IMR-90 (cell line): ENCODE measurements at regions not wholly inside any gene's neighbourhood (a gene's known extent, or its start where the extent isn't known, plus 50 kb on each side); places are given as distances from the start of the nearest gene placed in this dataset.
A peak's percentile ranks its signal among the peaks of the same experiment; 100 is the strongest.

ENCODE experiments used
- ATAC-seq: fragments of 200-7000 bp; cut with Tn5 transposase; 2 replicates; pipeline ENCODE4 v1.9.1; 2020; ENCODE audit warnings: low read depth, mild to moderate bottlenecking, moderate library complexity
- BruUV-seq: library from RNA; stranded (reverse); fragments of 400-500 nt; replicated peaks from 2 replicates; lab custom pipeline; 2021; lab: Mats Ljungman, UMichigan
- CTCF ChIA-PET: fragments of 300-600 bp; formaldehyde crosslinking; extraction: SDS; loops from one replicate; lab custom pipeline; 2021; ENCODE audit warnings: antibody characterized with exemption; lab: Yijun Ruan, JAX
- POLR2A ChIA-PET: fragments of 300-600 bp; sonication (Branson Sonifier 250); formaldehyde crosslinking; loops from one replicate; lab custom pipeline; 2022; ENCODE audit warnings: antibody characterized with exemption; ENCODE audit not compliant: unreplicated experiment; lab: Charles Lee
- DNase-seq: peaks from one replicate; pipeline ENCODE4 v3.0.0; 2013
- H2AFZ ChIP-seq: replicated peaks from 2 replicates; pipeline ENCODE3; 2013; ENCODE audit warnings: low read length, mild to moderate bottlenecking; ENCODE audit not compliant: poor library complexity
- H2AK5ac ChIP-seq: 2 replicates; pipeline ENCODE4 v1.6.1; 2013; ENCODE audit warnings: low read depth, low read length, inconsistent platforms
- H2AK9ac ChIP-seq: replicated peaks from 2 replicates; pipeline ENCODE3; 2013; ENCODE audit warnings: mild to moderate bottlenecking, low read depth, low read length, moderate library complexity; ENCODE audit not compliant: poor library complexity
- H2BK120ac ChIP-seq: 2 replicates; pipeline ENCODE4 v1.6.1; 2013; ENCODE audit warnings: low read depth, low read length, inconsistent platforms
- H2BK15ac ChIP-seq: 3 replicates; pipeline ENCODE4 v1.6.1; 2013; ENCODE audit warnings: low read depth, low read length, inconsistent platforms
- H2BK20ac ChIP-seq: 2 replicates; pipeline ENCODE4 v1.6.1; 2013; ENCODE audit warnings: low read depth, mild to moderate bottlenecking, inconsistent platforms, low read length, moderate library complexity
- H2BK5ac ChIP-seq: 2 replicates; pipeline ENCODE4 v1.6.1; 2013; ENCODE audit warnings: mild to moderate bottlenecking, low read depth, low read length, inconsistent platforms; ENCODE audit not compliant: poor library complexity, severe bottlenecking
- H3K14ac ChIP-seq: replicated peaks from 2 replicates; pipeline ENCODE4 v1.6.1; 2013; ENCODE audit warnings: low read depth, low read length, inconsistent platforms
- H3K18ac ChIP-seq: 2 replicates; pipeline ENCODE4 v1.6.1; 2013; ENCODE audit warnings: low read depth, low read length, control low read depth
- H3K23ac ChIP-seq: 2 replicates; pipeline ENCODE4 v1.6.1; 2013; ENCODE audit warnings: low read depth, low read length, inconsistent platforms
- H3K27ac ChIP-seq: 2 replicates; pipeline ENCODE4 v1.5.1; 2013; ENCODE audit warnings: mild to moderate bottlenecking, control low read depth, low read length; ENCODE audit not compliant: insufficient read depth
- H3K27me3 ChIP-seq: 2 replicates; pipeline ENCODE4 v1.6.1; 2013; ENCODE audit warnings: low read length; ENCODE audit not compliant: control insufficient read depth, insufficient read depth
- H3K36me3 ChIP-seq: 2 replicates; pipeline ENCODE4 v1.6.1; 2013; ENCODE audit warnings: low read length, mixed read lengths; ENCODE audit not compliant: control insufficient read depth, insufficient read depth
- H3K4ac ChIP-seq: 2 replicates; pipeline ENCODE4 v1.6.1; 2013; ENCODE audit warnings: low read depth, low read length, inconsistent platforms
- H3K4me1 ChIP-seq: 2 replicates; pipeline ENCODE4 v1.6.1; 2013; ENCODE audit warnings: low read length, mixed read lengths; ENCODE audit not compliant: control insufficient read depth, insufficient read depth
- H3K4me2 ChIP-seq: 2 replicates; pipeline ENCODE4 v1.6.1; 2013; ENCODE audit warnings: low read depth, mild to moderate bottlenecking, control low read depth, low read length, moderate library complexity
- H3K4me3 ChIP-seq: 2 replicates; pipeline ENCODE4 v1.5.1; 2013; ENCODE audit warnings: low read depth, mild to moderate bottlenecking, control low read depth, low read length, moderate library complexity; ENCODE audit not compliant: insufficient read depth
- H3K56ac ChIP-seq: 2 replicates; pipeline ENCODE4 v1.6.1; 2013; ENCODE audit warnings: low read length, inconsistent platforms; ENCODE audit not compliant: insufficient read depth; ENCODE audit errors: extremely low read depth
- H3K79me1 ChIP-seq, 2 experiments: 2 replicates each; pipeline ENCODE4 v1.6.1; 2013; ENCODE audit warnings: low read length in 2 of 2, inconsistent platforms in 1 of 2, low read depth in 1 of 2
- H3K9ac ChIP-seq: 2 replicates; pipeline ENCODE4 v1.6.1; 2013; ENCODE audit warnings: low read depth, low read length, control low read depth
- H3K9me1 ChIP-seq: 2 replicates; pipeline ENCODE4 v1.6.1; 2013; ENCODE audit warnings: low read length, inconsistent platforms; ENCODE audit not compliant: insufficient read depth
- H3K9me3 ChIP-seq: 2 replicates; pipeline ENCODE4 v1.6.1; 2013; ENCODE audit warnings: low read length; ENCODE audit not compliant: control insufficient read depth, insufficient read depth
- H4K20me1 ChIP-seq: 2 replicates; pipeline ENCODE4 v1.6.1; 2013; ENCODE audit warnings: low read length, inconsistent platforms; ENCODE audit not compliant: insufficient read depth
- H4K5ac ChIP-seq: 2 replicates; pipeline ENCODE4 v1.6.1; 2013; ENCODE audit warnings: mild to moderate bottlenecking, low read depth, low read length, control low read depth
- H4K8ac ChIP-seq, 2 experiments: 2 replicates each; pipeline ENCODE4 v1.6.1; 2013; ENCODE audit warnings: low read depth in 2 of 2, low read length in 2 of 2, control low read depth in 1 of 2, inconsistent platforms in 1 of 2
- H4K91ac ChIP-seq: 2 replicates; pipeline ENCODE4 v1.6.1; 2013; ENCODE audit warnings: low read depth, low read length, inconsistent platforms; ENCODE audit not compliant: insufficient read depth
- CEBPB ChIP-seq: IDR thresholded peaks from 2 replicates; pipeline ENCODE4 v1.6.1; 2012; ENCODE audit warnings: low read depth, low read length, improper control_type of control experiment
- RAD21 ChIP-seq: IDR thresholded peaks from 2 replicates; pipeline ENCODE4 v1.6.1; 2012; ENCODE audit warnings: low read length, improper control_type of control experiment
- RCOR1 ChIP-seq: IDR thresholded peaks from 2 replicates; pipeline ENCODE4 v1.6.1; 2012; ENCODE audit warnings: mild to moderate bottlenecking, low read length, improper control_type of control experiment; ENCODE audit not compliant: insufficient replicate concordance
- WGBS, 2 experiments: methylation state at CpG; one replicate each; pipeline versions ENCODE4 v1.1.5 to v1.1.7; 2013; ENCODE audit warnings: missing lambda C conversion rate in 2 of 2; ENCODE audit not compliant: insufficient read length in 1 of 2; ENCODE audit errors: extremely low coverage in 2 of 2; 5-methylcytosine and 5-hydroxymethylcytosine counted together
- dilution Hi-C: fragments of 300-500 bp; cut with HindIII; formaldehyde crosslinking; loops from one replicate; pipeline ENCODE4 v1.14.3; 2018; ENCODE audit warnings: low sequenced_read_pairs; ENCODE audit not compliant: unreplicated experiment
- in situ Hi-C: fragments of 300-500 bp; cut with MboI; formaldehyde crosslinking; loops from 3 replicates; pipeline ENCODE4 v1.14.3; 2019; ENCODE audit warnings: low sequenced_read_pairs, inconsistent platforms, mixed read lengths
- intact Hi-C: fragments of 100-400 bp; cut with micrococcal nuclease; formaldehyde crosslinking; loops from 2 replicates; pipeline ENCODE4 v1.10.0; 2022
- TF ChIP-seq, protein P1 (sequence below): fragments of 150-350 bp; IDR thresholded peaks from 2 replicates; pipeline ENCODE4 v1.6.1; 2016; ENCODE audit warnings: low read depth, mild to moderate bottlenecking, low read length, moderate library complexity, borderline replicate concordance

DNA sequence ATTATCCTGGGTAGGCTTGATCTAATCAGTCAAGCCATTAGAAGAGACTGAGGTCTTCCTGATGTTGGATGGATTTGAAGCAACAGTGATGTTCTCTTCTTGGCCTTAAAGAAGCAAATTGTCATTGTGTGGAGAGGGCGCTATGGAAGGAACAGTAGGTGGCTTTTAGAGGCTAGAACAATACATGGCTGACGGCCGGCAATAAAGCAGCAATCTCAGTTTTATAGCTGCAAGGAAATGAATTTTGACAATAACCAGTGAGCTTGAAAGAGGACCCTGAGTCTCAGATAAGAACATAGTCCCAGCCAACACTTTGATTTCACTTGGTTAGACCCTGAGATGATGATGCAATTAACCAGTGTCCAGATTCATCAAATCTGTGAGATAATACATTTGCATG, 302.1 kb downstream of the NSUN3 start:
- no peak overlapping the region for H3K4me2 ChIP-seq
- H2BK20ac ChIP-seq: no peak overlapping the region
- intact Hi-C loops: no loop called here
- WGBS, 2 experiments: no CpG with 5 or more reads among the region's 3 CpGs
- no peaks in the 10 kb centered on the region for H3K9me3 ChIP-seq
- H3K36me3 ChIP-seq: no peaks in the 10 kb centered on the region
- H2AK9ac ChIP-seq: no peak overlapping the region
- H2AFZ ChIP-seq: no peak overlapping the region
- no peak overlapping the region for H3K23ac ChIP-seq
- H4K8ac ChIP-seq: no peak overlapping the region
- DNase-seq: no peak
- H3K4me1 ChIP-seq: no peaks in the 10 kb centered on the region
- no peak overlapping the region for H2BK120ac ChIP-seq
- H3K4ac ChIP-seq: no peak overlapping the region
- H3K9ac ChIP-seq: no peak overlapping the region
- H3K27me3 ChIP-seq: no peaks in the 10 kb centered on the region; the same call in 1 of the 2 replicates
- no peak overlapping the region for H2BK5ac ChIP-seq
- H4K5ac ChIP-seq: no peak overlapping the region
- H2BK15ac ChIP-seq: no peak overlapping the region
- H3K56ac ChIP-seq: no peak overlapping the region
- in situ Hi-C loops: no loop called here
- POLR2A ChIA-PET: no interaction called here
- H4K91ac ChIP-seq: no peak overlapping the region
- TF ChIP-seq RCOR1 (no peak), CEBPB (0 out of 2 replicates have a peak, but pooled peaks have one; percentile 10), RAD21 (no peak)
- TF ChIP-seq, protein P1, sequence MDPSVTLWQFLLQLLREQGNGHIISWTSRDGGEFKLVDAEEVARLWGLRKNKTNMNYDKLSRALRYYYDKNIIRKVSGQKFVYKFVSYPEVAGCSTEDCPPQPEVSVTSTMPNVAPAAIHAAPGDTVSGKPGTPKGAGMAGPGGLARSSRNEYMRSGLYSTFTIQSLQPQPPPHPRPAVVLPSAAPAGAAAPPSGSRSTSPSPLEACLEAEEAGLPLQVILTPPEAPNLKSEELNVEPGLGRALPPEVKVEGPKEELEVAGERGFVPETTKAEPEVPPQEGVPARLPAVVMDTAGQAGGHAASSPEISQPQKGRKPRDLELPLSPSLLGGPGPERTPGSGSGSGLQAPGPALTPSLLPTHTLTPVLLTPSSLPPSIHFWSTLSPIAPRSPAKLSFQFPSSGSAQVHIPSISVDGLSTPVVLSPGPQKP: no peak
- H3K4me3 ChIP-seq: no peak overlapping the region
- CTCF ChIA-PET: no interaction called here
- H3K79me1 ChIP-seq: no peaks in the 10 kb centered on the region
- no peaks in the 10 kb centered on the region for H3K9me1 ChIP-seq
- H3K14ac ChIP-seq: no peak overlapping the region
- no TSS peak for BruUV-seq
- ATAC-seq: no peak
- no peak overlapping the region for H3K18ac ChIP-seq
- no peaks in the 10 kb centered on the region for H4K20me1 ChIP-seq
- dilution Hi-C loops: no loop called here
- H2AK5ac ChIP-seq: no peak overlapping the region
- H3K27ac ChIP-seq: no peak overlapping the region
